SK-N-MC (cell line): ENCODE measurements at regions not wholly inside any gene's neighbourhood (a gene's known extent, or its start where the extent isn't known, plus 50 kb on each side); places are given as distances from the start of the nearest gene placed in this dataset.

ENCODE experiments used
- EZH2 ChIP-seq: fragments of 200-600 bp; sonication (generic); IDR thresholded peaks from one replicate; pipeline ENCODE4 v1.6.1; 2017; ENCODE audit warnings: antibody characterized with exemption
- POLR2AphosphoS5 ChIP-seq: IDR thresholded peaks from 2 replicates; pipeline ENCODE4 v1.6.1; 2012; ENCODE audit warnings: mild to moderate bottlenecking, low read depth, low read length, borderline replicate concordance

- TF ChIP-seq EZH2: no peak
- TF ChIP-seq POLR2AphosphoS5: no peak
Measured at GRCh38 chr15:39192351-39192750, 388.5 kb upstream of the THBS1 start.
